Osteocyte (in vitro differentiated cells): ENCODE measurements at regions not wholly inside any gene's neighbourhood (a gene's known extent, or its start where the extent isn't known, plus 50 kb on each side); places are given as distances from the start of the nearest gene placed in this dataset.

ENCODE experiments used
- DNase-seq: peaks from one replicate; pipeline ENCODE4 v3.0.0; 2021; ENCODE audit warnings: mixed read lengths; ENCODE audit not compliant: unreplicated experiment; ENCODE audit errors: extremely low spot score
- H3K27ac Mint-ChIP-seq: one replicate; pipeline ENCODE4 v1.8.0; 2021; ENCODE audit warnings: mild to moderate bottlenecking, mixed read lengths; ENCODE audit not compliant: unreplicated experiment
- H3K27me3 Mint-ChIP-seq: one replicate; pipeline ENCODE4 v1.8.0; 2021; ENCODE audit warnings: mixed read lengths; ENCODE audit not compliant: unreplicated experiment
- H3K36me3 Mint-ChIP-seq: one replicate; pipeline ENCODE4 v1.8.0; 2021; ENCODE audit warnings: mixed read lengths; ENCODE audit not compliant: unreplicated experiment
- H3K4me1 Mint-ChIP-seq: one replicate; pipeline ENCODE4 v1.8.0; 2021; ENCODE audit warnings: mixed read lengths; ENCODE audit not compliant: unreplicated experiment
- H3K4me3 Mint-ChIP-seq: one replicate; pipeline ENCODE4 v1.8.0; 2021; ENCODE audit warnings: mild to moderate bottlenecking, moderate library complexity, mixed read lengths; ENCODE audit not compliant: unreplicated experiment
- H3K9me3 Mint-ChIP-seq: one replicate; pipeline ENCODE4 v1.8.0; 2021; ENCODE audit warnings: mixed read lengths; ENCODE audit not compliant: unreplicated experiment
- TF ChIP-seq, protein P1 (sequence below): fragments of 200-600 bp; sonication (generic); IDR thresholded peaks from 2 replicates; pipeline ENCODE4 v1.5.0; 2021; ENCODE audit warnings: antibody characterized with exemption, mild to moderate bottlenecking, moderate library complexity

- H3K36me3 Mint-ChIP-seq, result no peaks in the 10 kb centered on the region
- H3K4me1 Mint-ChIP-seq, result no peaks in the 10 kb centered on the region
- no peak overlapping the region for H3K27ac Mint-ChIP-seq
- H3K4me3 Mint-ChIP-seq, result no peak overlapping the region
- DNase-seq, result no peak
- H3K9me3 Mint-ChIP-seq, result no peaks in the 10 kb centered on the region
- no peaks in the 10 kb centered on the region for H3K27me3 Mint-ChIP-seq
- TF ChIP-seq, protein P1, sequence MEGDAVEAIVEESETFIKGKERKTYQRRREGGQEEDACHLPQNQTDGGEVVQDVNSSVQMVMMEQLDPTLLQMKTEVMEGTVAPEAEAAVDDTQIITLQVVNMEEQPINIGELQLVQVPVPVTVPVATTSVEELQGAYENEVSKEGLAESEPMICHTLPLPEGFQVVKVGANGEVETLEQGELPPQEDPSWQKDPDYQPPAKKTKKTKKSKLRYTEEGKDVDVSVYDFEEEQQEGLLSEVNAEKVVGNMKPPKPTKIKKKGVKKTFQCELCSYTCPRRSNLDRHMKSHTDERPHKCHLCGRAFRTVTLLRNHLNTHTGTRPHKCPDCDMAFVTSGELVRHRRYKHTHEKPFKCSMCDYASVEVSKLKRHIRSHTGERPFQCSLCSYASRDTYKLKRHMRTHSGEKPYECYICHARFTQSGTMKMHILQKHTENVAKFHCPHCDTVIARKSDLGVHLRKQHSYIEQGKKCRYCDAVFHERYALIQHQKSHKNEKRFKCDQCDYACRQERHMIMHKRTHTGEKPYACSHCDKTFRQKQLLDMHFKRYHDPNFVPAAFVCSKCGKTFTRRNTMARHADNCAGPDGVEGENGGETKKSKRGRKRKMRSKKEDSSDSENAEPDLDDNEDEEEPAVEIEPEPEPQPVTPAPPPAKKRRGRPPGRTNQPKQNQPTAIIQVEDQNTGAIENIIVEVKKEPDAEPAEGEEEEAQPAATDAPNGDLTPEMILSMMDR, result no peak
These were observed 818.6 kb downstream of the SUCLG1 start for GRCh38 chr2:83640506-83640905.

DNA sequence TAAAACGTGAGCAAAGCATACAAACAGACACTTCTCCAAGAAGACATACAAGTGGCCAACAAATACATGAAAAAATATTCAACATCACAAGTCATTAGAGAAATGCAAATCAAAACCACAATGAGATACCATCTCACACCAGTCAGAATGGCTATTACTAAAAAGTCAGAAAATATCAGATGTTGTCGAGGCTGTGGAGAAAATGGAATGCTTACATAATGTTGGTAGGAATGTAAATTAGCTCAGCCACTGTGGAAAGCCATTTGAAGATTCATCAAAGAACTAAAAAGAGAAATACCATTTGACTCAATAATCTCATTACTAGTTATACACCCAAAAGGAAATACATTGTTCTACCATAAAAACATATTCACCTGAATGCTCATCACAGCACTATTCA, 825.7 kb downstream of the SUCLG1 start:
- Mint-ChIP-seq H3K9me3 (no peaks in the 10 kb centered on the region), H3K27me3 (no peaks in the 10 kb centered on the region), H3K4me1 (no peaks in the 10 kb centered on the region), H3K36me3 (no peaks in the 10 kb centered on the region), H3K4me3 (no peak overlapping the region), H3K27ac (no peak overlapping the region)
- DNase-seq, result no peak
- TF ChIP-seq, protein P1, result no peak

GRCh38 chr2:83630351-83630750, 828.7 kb downstream of the SUCLG1 start:
- Mint-ChIP-seq H3K36me3 (no peaks in the 10 kb centered on the region), H3K4me1 (no peaks in the 10 kb centered on the region), H3K27me3 (no peaks in the 10 kb centered on the region), H3K9me3 (no peaks in the 10 kb centered on the region), H3K27ac (no peak overlapping the region), H3K4me3 (no peak overlapping the region)
- DNase-seq, result no peak
- TF ChIP-seq, protein P1, result no peak

GRCh38 chr2:83615511-83615910, 843.6 kb downstream of the SUCLG1 start:
- TF ChIP-seq, protein P1, result no peak
- Mint-ChIP-seq H3K27me3 (no peaks in the 10 kb centered on the region), H3K4me1 (no peaks in the 10 kb centered on the region), H3K27ac (no peak overlapping the region), H3K36me3 (no peaks in the 10 kb centered on the region), H3K9me3 (peaks cover 10% of the 10 kb centered on the region), H3K4me3 (no peak overlapping the region)
- no peak for DNase-seq

DNA sequence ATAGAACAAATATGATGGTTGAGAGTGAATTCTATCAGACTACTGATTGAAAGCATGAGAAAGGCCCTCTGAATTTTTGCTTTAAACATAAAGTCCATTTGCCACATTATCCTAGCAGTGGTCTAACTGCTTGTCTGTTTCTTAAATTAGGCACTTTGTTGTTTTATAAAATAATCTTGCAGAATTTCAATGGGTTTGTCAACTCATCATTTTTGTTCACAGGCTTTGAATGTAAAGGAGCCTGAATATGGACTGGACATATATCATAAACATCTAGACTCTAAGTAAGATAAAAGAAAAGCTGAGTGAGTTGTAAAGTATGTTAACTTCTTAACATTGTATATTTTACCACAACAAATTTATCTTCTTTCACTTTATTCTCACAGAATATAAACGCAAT, 845.9 kb downstream of the SUCLG1 start:
- TF ChIP-seq, protein P1, result no peak
- H3K27ac Mint-ChIP-seq, result no peak overlapping the region
- H3K4me3 Mint-ChIP-seq, result no peak overlapping the region
- H3K27me3 Mint-ChIP-seq, result no peaks in the 10 kb centered on the region
- H3K9me3 Mint-ChIP-seq, result peaks cover 10% of the 10 kb centered on the region
- H3K36me3 Mint-ChIP-seq, result no peaks in the 10 kb centered on the region
- no peaks in the 10 kb centered on the region for H3K4me1 Mint-ChIP-seq
- DNase-seq, result no peak
